KMS-11 (cell line): ENCODE measurements at regions not wholly inside any gene's neighbourhood (a gene's known extent, or its start where the extent isn't known, plus 50 kb on each side); places are given as distances from the start of the nearest gene placed in this dataset.

Source experiments
- H2AFZ ChIP-seq: fragments of 200-600 bp; sonication (generic); 2 replicates; pipeline ENCODE4 v1.6.1; 2016; ENCODE audit warnings: antibody characterized with exemption, mixed run types, low read depth
- H3K27ac ChIP-seq: fragments of 200-600 bp; sonication (generic); 2 replicates; pipeline ENCODE4 v1.6.1; 2016; ENCODE audit warnings: mild to moderate bottlenecking, mixed run types
- H3K27me3 ChIP-seq: fragments of 200-600 bp; sonication (generic); 2 replicates; pipeline ENCODE4 v1.6.1; 2017; ENCODE audit warnings: mild to moderate bottlenecking, low read depth, mixed run types, moderate library complexity; ENCODE audit not compliant: insufficient read depth
- H3K36me3 ChIP-seq: fragments of 200-600 bp; sonication (generic); 2 replicates; pipeline ENCODE4 v1.6.1; 2017; ENCODE audit warnings: mild to moderate bottlenecking, mixed run types; ENCODE audit not compliant: insufficient read depth
- H3K4me1 ChIP-seq: fragments of 200-600 bp; sonication (generic); 2 replicates; pipeline ENCODE4 v1.6.1; 2016; ENCODE audit warnings: mild to moderate bottlenecking, low read depth, mixed run types; ENCODE audit not compliant: poor library complexity, severe bottlenecking
- H3K4me2 ChIP-seq: fragments of 200-600 bp; sonication (generic); 2 replicates; pipeline ENCODE4 v1.7.0; 2016; ENCODE audit warnings: mild to moderate bottlenecking, mixed run types
- H3K4me3 ChIP-seq: fragments of 200-600 bp; sonication (generic); IDR thresholded peaks from 2 replicates; pipeline ENCODE4 v1.6.1; 2017; ENCODE audit warnings: low read depth, low read length, mixed read lengths; ENCODE audit not compliant: insufficient read depth
- H3K79me2 ChIP-seq: fragments of 200-600 bp; sonication (generic); 2 replicates; pipeline ENCODE4 v1.6.1; 2016; ENCODE audit warnings: low read depth, mixed run types; ENCODE audit not compliant: insufficient read depth
- H3K9ac ChIP-seq: fragments of 200-600 bp; sonication (generic); 2 replicates; pipeline ENCODE4 v1.6.1; 2016; ENCODE audit warnings: mild to moderate bottlenecking, mixed run types
- H4K20me1 ChIP-seq: fragments of 200-600 bp; sonication (generic); 2 replicates; pipeline ENCODE4 v1.6.1; 2016; ENCODE audit warnings: mild to moderate bottlenecking, mixed run types; ENCODE audit not compliant: insufficient read depth
- CTCF ChIP-seq: fragments of 200-600 bp; sonication (generic); conservative IDR thresholded peaks from 2 replicates; pipeline ENCODE4 v1.6.1; 2017; ENCODE audit warnings: low read depth, mild to moderate bottlenecking, antibody characterized with exemption, low read length, moderate library complexity, mixed read lengths

GRCh38 chr12:46437469-46437868 is 64.9 kb upstream of the SLC38A2 start:
- Histone ChIP-seq H3K4me2 (no peak overlapping the region), H3K4me1 (no peaks in the 10 kb centered on the region), H3K27me3 (no peaks in the 10 kb centered on the region), H3K79me2 (no peaks in the 10 kb centered on the region), H3K27ac (no peak overlapping the region), H3K4me3 (no peak overlapping the region), H2AFZ (no peak overlapping the region), H4K20me1 (no peaks in the 10 kb centered on the region), H3K36me3 (no peaks in the 10 kb centered on the region), H3K9ac (no peak overlapping the region)
- TF ChIP-seq CTCF, result no peak

GRCh38 chr12:46436747-46437146 is 64.2 kb upstream of the SLC38A2 start:
- Histone ChIP-seq H3K4me2 (no peak overlapping the region), H3K27ac (no peak overlapping the region), H3K4me3 (no peak overlapping the region), H3K36me3 (no peaks in the 10 kb centered on the region), H4K20me1 (no peaks in the 10 kb centered on the region), H3K9ac (no peak overlapping the region), H3K4me1 (no peaks in the 10 kb centered on the region), H3K27me3 (no peaks in the 10 kb centered on the region), H2AFZ (no peak overlapping the region), H3K79me2 (no peaks in the 10 kb centered on the region)
- TF ChIP-seq CTCF, result no peak

- no peak overlapping the region for H3K4me3 ChIP-seq
- H3K9ac ChIP-seq, result no peak overlapping the region
- H4K20me1 ChIP-seq, result no peaks in the 10 kb centered on the region
- no peaks in the 10 kb centered on the region for H3K27me3 ChIP-seq
- H3K4me1 ChIP-seq, result peaks cover 3% of the 10 kb centered on the region
- H3K79me2 ChIP-seq, result no peaks in the 10 kb centered on the region
- H2AFZ ChIP-seq, result no peak overlapping the region
- no peaks in the 10 kb centered on the region for H3K36me3 ChIP-seq
- H3K4me2 ChIP-seq, result no peak overlapping the region
- H3K27ac ChIP-seq, result no peak overlapping the region
- no peak for TF ChIP-seq CTCF
Measured at GRCh38 chr12:46435625-46436024, 63.1 kb upstream of the SLC38A2 start.

- no peaks in the 10 kb centered on the region for H4K20me1 ChIP-seq
- no peak overlapping the region for H3K27ac ChIP-seq
- no peaks in the 10 kb centered on the region for H3K36me3 ChIP-seq
- H3K79me2 ChIP-seq, result no peaks in the 10 kb centered on the region
- no peak overlapping the region for H3K9ac ChIP-seq
- H3K4me3 ChIP-seq, result no peak overlapping the region
- no peak overlapping the region for H3K4me2 ChIP-seq
- H3K4me1 ChIP-seq, result peaks cover 9% of the 10 kb centered on the region
- no peaks in the 10 kb centered on the region for H3K27me3 ChIP-seq
- no peak for TF ChIP-seq CTCF
- H2AFZ ChIP-seq, result no peak overlapping the region
Measured at GRCh38 chr12:46435029-46435428, 62.5 kb upstream of the SLC38A2 start.

- Histone ChIP-seq H3K9ac (no peak overlapping the region), H4K20me1 (no peaks in the 10 kb centered on the region), H3K27ac (no peak overlapping the region), H3K79me2 (no peaks in the 10 kb centered on the region), H3K4me3 (no peak overlapping the region), H2AFZ (no peak overlapping the region), H3K36me3 (no peaks in the 10 kb centered on the region), H3K4me2 (no peak overlapping the region), H3K27me3 (no peaks in the 10 kb centered on the region), H3K4me1 (peaks cover 12% of the 10 kb centered on the region)
- TF ChIP-seq CTCF, result no peak
Measured at GRCh38 chr12:46433829-46434228, 61.3 kb upstream of the SLC38A2 start.
